GM12878 (cell line): ENCODE measurements at regions not wholly inside any gene's neighbourhood (a gene's known extent, or its start where the extent isn't known, plus 50 kb on each side); places are given as distances from the start of the nearest gene placed in this dataset.
A peak's percentile ranks its signal among the peaks of the same experiment; 100 is the strongest.

ENCODE experiments used
- ATAC-seq: fragments of 200-7000 bp; cut with Tn5 transposase; 3 replicates; pipeline ENCODE4 v1.9.1; 2020; ENCODE audit warnings: mild to moderate bottlenecking, moderate library complexity
- BruUV-seq: library from RNA; stranded (reverse); fragments of 400-500 nt; replicated peaks from 2 replicates; lab custom pipeline; 2021; lab: Mats Ljungman, UMichigan
- CTCF ChIA-PET: fragments of 300-600 bp; sonication (Branson Sonifier 250); formaldehyde crosslinking; extraction: SDS; loops from one replicate; lab custom pipeline; 2021; ENCODE audit warnings: inconsistent platforms; lab: Yijun Ruan, JAX
- POLR2A ChIA-PET: fragments of 350-600 bp; formaldehyde crosslinking; extraction: SDS; loops from one replicate; lab custom pipeline; 2021; ENCODE audit warnings: inconsistent platforms; lab: Charles Lee
- RAD21 ChIA-PET: fragments of 300-600 bp; sonication (Branson Sonifier 250); formaldehyde crosslinking; loops from one replicate; lab custom pipeline; 2023; ENCODE audit warnings: antibody characterized with exemption; ENCODE audit not compliant: unreplicated experiment; lab: Charles Lee
- SMC1A ChIA-PET: fragments of 300-600 bp; sonication (Branson Sonifier 250); formaldehyde crosslinking; loops from one replicate; lab custom pipeline; 2023; ENCODE audit not compliant: unreplicated experiment, uncharacterized antibody; lab: Charles Lee
- DNase-seq: peaks from one replicate; pipeline ENCODE4 v3.0.0-alpha.2; 2011; ENCODE audit warnings: low read depth, low spot score
- FAIRE-seq: peaks from 3 replicates; lab custom pipeline; 2011; peaks lifted over from hg19 to GRCh38; lab: Jason Lieb, UNC
- H2AFZ ChIP-seq: 2 replicates; pipeline ENCODE4 v1.6.0; 2011; ENCODE audit warnings: low read depth, low read length, control low read depth; ENCODE audit not compliant: control insufficient read depth
- H3K27ac ChIP-seq: 2 replicates; pipeline ENCODE4 v1.5.1; 2011; ENCODE audit warnings: control low read depth; ENCODE audit not compliant: control insufficient read depth, insufficient read depth
- H3K27me3 ChIP-seq, 2 experiments: replicated peaks in 1 of 2; 2 replicates each; pipeline versions ENCODE4 v1.6.0 to v1.6.1; 2011; ENCODE audit warnings: low read length in 1 of 2; ENCODE audit not compliant: control insufficient read depth in 2 of 2, insufficient read depth in 2 of 2
- H3K36me3 ChIP-seq, 2 experiments: 2 replicates each; pipeline ENCODE4 v1.5.1; 2011; ENCODE audit warnings: low read length in 1 of 2; ENCODE audit not compliant: control insufficient read depth in 2 of 2, insufficient read depth in 2 of 2
- H3K4me1 ChIP-seq: 2 replicates; pipeline ENCODE4 v1.6.1; 2011; ENCODE audit warnings: mild to moderate bottlenecking, low read length, moderate library complexity, mixed read lengths; ENCODE audit not compliant: control insufficient read depth, insufficient read depth
- H3K4me2 ChIP-seq: 2 replicates; pipeline ENCODE4 v1.6.0; 2011; ENCODE audit warnings: control low read depth; ENCODE audit not compliant: control insufficient read depth, insufficient read depth
- H3K4me3 ChIP-seq: fragments of 200-600 bp; sonication (generic); 2 replicates; pipeline ENCODE4 v1.5.1; 2016
- H3K79me2 ChIP-seq: 2 replicates; pipeline ENCODE4 v1.6.0; 2011; ENCODE audit warnings: low read length; ENCODE audit not compliant: control insufficient read depth, insufficient read depth
- H3K9ac ChIP-seq: 2 replicates; pipeline ENCODE4 v1.8.0; 2011; ENCODE audit warnings: low read length, control low read depth, mixed read lengths; ENCODE audit not compliant: control insufficient read depth, insufficient read depth
- H3K9me3 ChIP-seq: replicated peaks from 3 replicates; pipeline ENCODE4 v1.5.1; 2011; ENCODE audit warnings: mild to moderate bottlenecking, low read length; ENCODE audit not compliant: control insufficient read depth, insufficient read depth
- H4K20me1 ChIP-seq: 2 replicates; pipeline ENCODE4 v1.6.0; 2011; ENCODE audit not compliant: control insufficient read depth, insufficient read depth
- PBX3 ChIP-seq: IDR thresholded peaks from 2 replicates; pipeline ENCODE4 v1.6.1; 2011; ENCODE audit warnings: mild to moderate bottlenecking, low read depth, low read length, moderate library complexity; ENCODE audit not compliant: insufficient replicate concordance
- RELA ChIP-seq: fragments of 450-650 bp; IDR thresholded peaks from 2 replicates; pipeline ENCODE4 v1.8.0; 2014; ENCODE audit warnings: borderline replicate concordance; ENCODE audit not compliant: partially characterized antibody
- SPI1 ChIP-seq: IDR thresholded peaks from 2 replicates; pipeline ENCODE4 v1.6.1; 2011; ENCODE audit warnings: low read depth, mild to moderate bottlenecking, low read length, moderate library complexity, borderline replicate concordance; ENCODE audit not compliant: insufficient read depth
- SUPT20H ChIP-seq: IDR thresholded peaks from 2 replicates; pipeline ENCODE4 v1.6.1; 2011; ENCODE audit warnings: low read depth, mild to moderate bottlenecking, low read length, moderate library complexity, borderline replicate concordance; ENCODE audit not compliant: control insufficient read depth
- USF2 ChIP-seq: IDR thresholded peaks from 2 replicates; pipeline ENCODE4 v1.6.1; 2011; ENCODE audit warnings: low read depth, low read length, improper control_type of control experiment, borderline replicate concordance
- ZNF274 ChIP-seq: IDR thresholded peaks from one replicate; pipeline ENCODE4 v1.8.0; 2011; ENCODE audit not compliant: insufficient read length, insufficient read depth
- WGBS: methylation state at CpG from one replicate; pipeline ENCODE4 v1.1.6; 2016; ENCODE audit warnings: low lambda C conversion rate; ENCODE audit not compliant: insufficient replicate concordance, insufficient coverage; ENCODE audit errors: missing lambda C conversion rate; 5-methylcytosine and 5-hydroxymethylcytosine counted together
- in situ Hi-C: fragments of 300-500 bp; cut with MboI; formaldehyde crosslinking; loops from 9 replicates; pipeline ENCODE4 v1.14.3; 2018; ENCODE audit warnings: mixed read lengths
- intact Hi-C: fragments of 100-400 bp; cut with micrococcal nuclease; formaldehyde crosslinking; loops from one replicate; pipeline ENCODE4 v1.14.2; 2022; ENCODE audit not compliant: unreplicated experiment
- TF ChIP-seq, protein P1 (sequence below): fragments of 150-350 bp; IDR thresholded peaks from 2 replicates; pipeline ENCODE4 v1.6.1; 2016; ENCODE audit warnings: low read depth, low read length

GRCh38 chr14:54172562-54172961, 215.9 kb upstream of the BMP4 start (continued):
- TF ChIP-seq, protein P1, sequence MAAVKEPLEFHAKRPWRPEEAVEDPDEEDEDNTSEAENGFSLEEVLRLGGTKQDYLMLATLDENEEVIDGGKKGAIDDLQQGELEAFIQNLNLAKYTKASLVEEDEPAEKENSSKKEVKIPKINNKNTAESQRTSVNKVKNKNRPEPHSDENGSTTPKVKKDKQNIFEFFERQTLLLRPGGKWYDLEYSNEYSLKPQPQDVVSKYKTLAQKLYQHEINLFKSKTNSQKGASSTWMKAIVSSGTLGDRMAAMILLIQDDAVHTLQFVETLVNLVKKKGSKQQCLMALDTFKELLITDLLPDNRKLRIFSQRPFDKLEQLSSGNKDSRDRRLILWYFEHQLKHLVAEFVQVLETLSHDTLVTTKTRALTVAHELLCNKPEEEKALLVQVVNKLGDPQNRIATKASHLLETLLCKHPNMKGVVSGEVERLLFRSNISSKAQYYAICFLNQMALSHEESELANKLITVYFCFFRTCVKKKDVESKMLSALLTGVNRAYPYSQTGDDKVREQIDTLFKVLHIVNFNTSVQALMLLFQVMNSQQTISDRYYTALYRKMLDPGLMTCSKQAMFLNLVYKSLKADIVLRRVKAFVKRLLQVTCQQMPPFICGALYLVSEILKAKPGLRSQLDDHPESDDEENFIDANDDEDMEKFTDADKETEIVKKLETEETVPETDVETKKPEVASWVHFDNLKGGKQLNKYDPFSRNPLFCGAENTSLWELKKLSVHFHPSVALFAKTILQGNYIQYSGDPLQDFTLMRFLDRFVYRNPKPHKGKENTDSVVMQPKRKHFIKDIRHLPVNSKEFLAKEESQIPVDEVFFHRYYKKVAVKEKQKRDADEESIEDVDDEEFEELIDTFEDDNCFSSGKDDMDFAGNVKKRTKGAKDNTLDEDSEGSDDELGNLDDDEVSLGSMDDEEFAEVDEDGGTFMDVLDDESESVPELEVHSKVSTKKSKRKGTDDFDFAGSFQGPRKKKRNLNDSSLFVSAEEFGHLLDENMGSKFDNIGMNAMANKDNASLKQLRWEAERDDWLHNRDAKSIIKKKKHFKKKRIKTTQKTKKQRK = no peak
- no peak for TF ChIP-seq PBX3

- Histone ChIP-seq H3K27me3 (peaks cover 0 to 4% of the 10 kb centered on the region in 2 experiments; a peak in 1 of 4 replicates), H3K4me3 (no peak overlapping the region), H4K20me1 (no peaks in the 10 kb centered on the region), H3K36me3 (no peaks in the 10 kb centered on the region), H2AFZ (no peak overlapping the region), H3K4me1 (no peaks in the 10 kb centered on the region), H3K4me2 (no peak overlapping the region), H3K9ac (no peak overlapping the region), H3K9me3 (no peaks in the 10 kb centered on the region), H3K79me2 (no peaks in the 10 kb centered on the region), H3K27ac (no peak overlapping the region)
- in situ Hi-C loops (no loop called here), intact Hi-C loops (loop anchor here (2.0 kb wide), 1 partner anchor 243 kb away; no protein-coding TSS in a partner anchor)
- no peak for ATAC-seq
- DNase-seq = no peak
- RAD21 ChIA-PET = interaction anchor here (0.8 to 2.1 kb wide), 5 partner anchors 156 to 635 kb away, joined by 3 to 10 read pairs (median 7); no protein-coding TSS in a partner anchor
- CTCF ChIA-PET = interaction anchor here (0.7 to 7.6 kb wide), 13 partner anchors 9 to 743 kb away, joined by 3 to 68 read pairs (median 4); no protein-coding TSS in a partner anchor
- POLR2A ChIA-PET = no interaction called here
- 7% methylated on average over 2 of the region's 2 CpGs for WGBS
- no TSS peak for BruUV-seq
- TF ChIP-seq USF2 (no peak), RELA (no peak), SPI1 (peak; percentile 51; the same call in 1 of the 2 replicates), SUPT20H (no peak), ZNF274 (no peak)
- TF ChIP-seq, all 136 proteins: peak for 1
- SMC1A ChIA-PET = interaction anchor here (0.6 to 4.6 kb wide), 9 partner anchors 9 to 1229 kb away, joined by 3 to 36 read pairs (median 4); no protein-coding TSS in a partner anchor
- FAIRE-seq = no peak
Measured at GRCh38 chr14:54173802-54174201, 217.2 kb upstream of the BMP4 start.
